Nephron (organoid): ENCODE measurements at regions not wholly inside any gene's neighbourhood (a gene's known extent, or its start where the extent isn't known, plus 50 kb on each side); places are given as distances from the start of the nearest gene placed in this dataset.
A peak's percentile ranks its signal among the peaks of the same experiment; 100 is the strongest.

ENCODE experiments used
- H3K27ac Mint-ChIP-seq, 3 experiments: 2 replicates each; pipeline ENCODE4 v1.8.0; 2020; ENCODE audit warnings: mixed read lengths in 3 of 3, mild to moderate bottlenecking in 2 of 3, moderate library complexity in 1 of 3
- H3K27me3 Mint-ChIP-seq: 2 replicates; pipeline ENCODE4 v1.8.0; 2021; ENCODE audit warnings: low read depth, mild to moderate bottlenecking, moderate library complexity, mixed read lengths
- H3K36me3 Mint-ChIP-seq: 2 replicates; pipeline ENCODE4 v1.8.0; 2020; ENCODE audit warnings: low read depth, mixed read lengths
- H3K4me1 Mint-ChIP-seq: 2 replicates; pipeline ENCODE4 v1.8.0; 2020; ENCODE audit warnings: mixed read lengths
- H3K4me3 Mint-ChIP-seq, 3 experiments: 2 replicates each; pipeline ENCODE4 v1.8.0; 2020; ENCODE audit warnings: mild to moderate bottlenecking in 3 of 3, mixed read lengths in 3 of 3, moderate library complexity in 2 of 3
- H3K9me3 Mint-ChIP-seq: 2 replicates; pipeline ENCODE4 v1.8.0; 2020; ENCODE audit warnings: mixed read lengths
- CTCF ChIP-seq, 3 experiments: fragments of 200-600 bp; sonication (generic); IDR thresholded peaks; one replicate each; pipeline ENCODE4 v1.5.0; 2021; ENCODE audit warnings: antibody characterized with exemption in 3 of 3; ENCODE audit not compliant: unreplicated experiment in 3 of 3

GRCh38 chr2:43165378-43166069, 60.9 kb downstream of the ZFP36L2 start:
- Mint-ChIP-seq H3K4me1 (peaks cover 28% of the 10 kb centered on the region), H3K9me3 (no peaks in the 10 kb centered on the region), H3K27me3 (no peaks in the 10 kb centered on the region), H3K4me3 (no peak overlapping the region), H3K36me3 (no peaks in the 10 kb centered on the region), H3K27ac (peak overlapping the region; percentile 11 to 20 (median 16))
- no peak for TF ChIP-seq CTCF (IDR thresholded peaks at IDR 0.05; ENCODE audit: unreplicated experiment in 3 of 3)

GRCh38 chr2:43164686-43165085, 61.7 kb downstream of the ZFP36L2 start:
- no peak for TF ChIP-seq CTCF (IDR thresholded peaks at IDR 0.05; ENCODE audit: unreplicated experiment in 3 of 3)
- H3K4me1 Mint-ChIP-seq, result peaks cover 28% of the 10 kb centered on the region
- H3K27ac Mint-ChIP-seq, result peak overlapping the region; percentile 2 to 45 (median 14)
- no peak overlapping the region for H3K4me3 Mint-ChIP-seq
- no peaks in the 10 kb centered on the region for H3K27me3 Mint-ChIP-seq
- no peaks in the 10 kb centered on the region for H3K36me3 Mint-ChIP-seq
- H3K9me3 Mint-ChIP-seq, result no peaks in the 10 kb centered on the region

- no peaks in the 10 kb centered on the region for H3K9me3 Mint-ChIP-seq
- H3K4me3 Mint-ChIP-seq, result no peak overlapping the region
- peaks cover 25% of the 10 kb centered on the region for H3K4me1 Mint-ChIP-seq
- peak overlapping the region; percentile 14 to 70 (median 64) for H3K27ac Mint-ChIP-seq
- no peak for TF ChIP-seq CTCF (IDR thresholded peaks at IDR 0.05; ENCODE audit: unreplicated experiment in 3 of 3)
- no peaks in the 10 kb centered on the region for H3K27me3 Mint-ChIP-seq
- H3K36me3 Mint-ChIP-seq, result no peaks in the 10 kb centered on the region
These were observed 62.7 kb downstream of the ZFP36L2 start for GRCh38 chr2:43163584-43164270.

- Mint-ChIP-seq H3K9me3 (no peaks in the 10 kb centered on the region), H3K36me3 (no peaks in the 10 kb centered on the region), H3K27ac (peak overlapping the region; percentile 14 to 70 (median 64)), H3K4me3 (no peak overlapping the region), H3K4me1 (peaks cover 21% of the 10 kb centered on the region), H3K27me3 (no peaks in the 10 kb centered on the region)
- no peak for TF ChIP-seq CTCF (IDR thresholded peaks at IDR 0.05; ENCODE audit: unreplicated experiment in 3 of 3)
These were observed 64.0 kb downstream of the ZFP36L2 start for GRCh38 chr2:43162511-43162776.

- peaks cover 20% of the 10 kb centered on the region for H3K4me1 Mint-ChIP-seq
- no peak overlapping the region for H3K4me3 Mint-ChIP-seq
- TF ChIP-seq CTCF (IDR thresholded peaks at IDR 0.05; ENCODE audit: unreplicated experiment in 3 of 3), result no peak
- H3K36me3 Mint-ChIP-seq, result no peaks in the 10 kb centered on the region
- H3K27me3 Mint-ChIP-seq, result no peaks in the 10 kb centered on the region
- H3K27ac Mint-ChIP-seq, result peak overlapping the region in 2 of 3 experiments; percentile 23 to 87
- no peaks in the 10 kb centered on the region for H3K9me3 Mint-ChIP-seq
These were observed 64.5 kb downstream of the ZFP36L2 start for GRCh38 chr2:43161650-43162510.
